Right lobe of liver (tissue), 4 donors: ENCODE measurements at regions not wholly inside any gene's neighbourhood (a gene's known extent, or its start where the extent isn't known, plus 50 kb on each side); places are given as distances from the start of the nearest gene placed in this dataset.

Source experiments
- POLR2A ChIP-seq: fragments of 450-650 bp; IDR thresholded peaks from one replicate; pipeline ENCODE4 v1.6.1; 2017; ENCODE audit warnings: antibody characterized with exemption, mild to moderate bottlenecking
- TF ChIP-seq, protein P1 (sequence below), 4 donors: fragments of 200-600 bp in 3 of 4; fragments of 450-650 bp in 1 of 4; IDR thresholded peaks; one replicate each; pipeline versions ENCODE4 v1.5.1 to v1.8.0; 2016 to 2022; ENCODE audit warnings: antibody characterized with exemption in 4 of 4, mild to moderate bottlenecking in 2 of 4
- donor health status: DM: no; HTN: no; CAD: no.
- donor health status: DM: no; HTN: no; CAD: no.
- donor health status: DM: no; HTN: yes; CAD: no.

DNA sequence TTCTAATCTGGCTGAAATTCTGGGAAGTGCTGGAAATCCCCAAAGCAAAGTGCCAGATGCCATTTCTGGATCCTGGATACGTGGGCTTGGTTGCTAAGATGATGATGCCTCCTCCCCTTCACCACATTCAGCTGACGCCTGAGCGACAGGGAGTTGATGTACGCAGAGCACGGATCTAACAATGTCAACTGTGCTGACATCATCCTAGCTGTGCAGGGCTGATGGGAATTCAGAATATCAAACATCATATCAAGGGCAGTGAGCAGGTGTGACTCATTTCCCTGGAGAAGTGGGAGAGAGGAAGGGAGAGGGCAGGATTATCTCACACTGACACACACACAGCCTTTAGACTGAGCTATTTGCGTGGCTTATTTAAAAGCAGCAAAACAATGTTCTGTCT lies 92.6 kb upstream of the ZBTB20 start:
- TF ChIP-seq, protein P1, sequence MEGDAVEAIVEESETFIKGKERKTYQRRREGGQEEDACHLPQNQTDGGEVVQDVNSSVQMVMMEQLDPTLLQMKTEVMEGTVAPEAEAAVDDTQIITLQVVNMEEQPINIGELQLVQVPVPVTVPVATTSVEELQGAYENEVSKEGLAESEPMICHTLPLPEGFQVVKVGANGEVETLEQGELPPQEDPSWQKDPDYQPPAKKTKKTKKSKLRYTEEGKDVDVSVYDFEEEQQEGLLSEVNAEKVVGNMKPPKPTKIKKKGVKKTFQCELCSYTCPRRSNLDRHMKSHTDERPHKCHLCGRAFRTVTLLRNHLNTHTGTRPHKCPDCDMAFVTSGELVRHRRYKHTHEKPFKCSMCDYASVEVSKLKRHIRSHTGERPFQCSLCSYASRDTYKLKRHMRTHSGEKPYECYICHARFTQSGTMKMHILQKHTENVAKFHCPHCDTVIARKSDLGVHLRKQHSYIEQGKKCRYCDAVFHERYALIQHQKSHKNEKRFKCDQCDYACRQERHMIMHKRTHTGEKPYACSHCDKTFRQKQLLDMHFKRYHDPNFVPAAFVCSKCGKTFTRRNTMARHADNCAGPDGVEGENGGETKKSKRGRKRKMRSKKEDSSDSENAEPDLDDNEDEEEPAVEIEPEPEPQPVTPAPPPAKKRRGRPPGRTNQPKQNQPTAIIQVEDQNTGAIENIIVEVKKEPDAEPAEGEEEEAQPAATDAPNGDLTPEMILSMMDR (IDR thresholded peaks at IDR 0.05), result no peak
- TF ChIP-seq POLR2A, result no peak
